Ovary (tissue), 7 donors: ENCODE measurements at regions not wholly inside any gene's neighbourhood (a gene's known extent, or its start where the extent isn't known, plus 50 kb on each side); places are given as distances from the start of the nearest gene placed in this dataset.

Source experiments
- DNase-seq, 5 donors: peaks; one replicate each; pipeline ENCODE4 v3.0.0-alpha.2; 2019 to 2020
- H3K27ac ChIP-seq, 2 donors: fragments of 200-600 bp; one replicate each; pipeline versions ENCODE4 v1.5.1 to v1.8.0; 2019 to 2022
- H3K27me3 ChIP-seq: fragments of 200-600 bp; one replicate; pipeline ENCODE4 v1.8.0; 2022
- H3K36me3 ChIP-seq: fragments of 200-600 bp; sonication (generic); one replicate; pipeline ENCODE4 v1.5.1; 2019
- H3K4me1 ChIP-seq: one replicate; pipeline ENCODE4 v1.8.1; 2013; ENCODE audit warnings: mild to moderate bottlenecking, moderate library complexity; ENCODE audit not compliant: insufficient read depth
- H3K4me3 ChIP-seq: fragments of 200-600 bp; sonication (generic); one replicate; pipeline ENCODE4 v1.5.1; 2017
- H3K9me3 ChIP-seq, 2 donors: fragments of 200-600 bp in 1 of 2; sonication (generic) in 1 of 2; one replicate each; pipeline versions ENCODE4 v1.5.1 to v1.8.1; 2013 to 2019; ENCODE audit warnings: mild to moderate bottlenecking in 1 of 2, moderate library complexity in 1 of 2
- CTCF ChIP-seq, 3 donors: fragments of 450-650 bp in 2 of 3; fragments of 200-600 bp in 1 of 3; IDR thresholded peaks; one replicate each; pipeline versions ENCODE4 v1.5.1 to v1.8.0; 2016 to 2022; ENCODE audit warnings: antibody characterized with exemption in 3 of 3, mild to moderate bottlenecking in 1 of 3
- EP300 ChIP-seq: sonication (generic); formaldehyde crosslinking; IDR thresholded peaks from one replicate; pipeline ENCODE4 v1.6.1; 2017; ENCODE audit warnings: antibody characterized with exemption
- POLR2A ChIP-seq: fragments of 450-650 bp; IDR thresholded peaks from one replicate; pipeline ENCODE4 v1.6.1; 2017; ENCODE audit warnings: antibody characterized with exemption, mild to moderate bottlenecking, moderate library complexity
- WGBS, 3 donors: extraction: QIAGEN DNeasy Blood & Tissue Kit in 1 of 3; methylation state at CpG; one replicate each; pipeline versions ENCODE4 v1.1.5 to v1.1.7; 2013 to 2017; 5-methylcytosine and 5-hydroxymethylcytosine counted together
- intact Hi-C, 4 donors: fragments of 100-400 bp; cut with DNase I; formaldehyde crosslinking; loops; one replicate each; pipeline versions ENCODE4 v1.11.0 to v1.15.1; 2022 to 2023
- donor health status: DM: no; HTN: no; CAD: no; lungs with moderate emphysema.
- donor health status: DM: no; HTN: no; CAD: no.
- donor health status: Bipolar disorder and iron deficiency.
- donor health status: DM: no; HTN: no; CAD: no.
- donor health status: DM: yes; HTN: yes; CAD: no.

GRCh38 chr3:171959532-171960089, 79.8 kb upstream of the FNDC3B start:
- no peak overlapping the region for H3K4me3 ChIP-seq
- no peaks in the 10 kb centered on the region for H3K36me3 ChIP-seq
- TF ChIP-seq POLR2A (no peak), EP300 (no peak), CTCF (IDR thresholded peaks at IDR 0.05) (no peak)
- 86 to 89% (median 87%) methylated on average over 10 of the region's 10 CpGs for WGBS, 3 donors
- H3K9me3 ChIP-seq: no peaks in the 10 kb centered on the region
- intact Hi-C loops: no loop called here
- H3K27ac ChIP-seq: no peak overlapping the region
- DNase-seq: no peak
- no peaks in the 10 kb centered on the region for H3K27me3 ChIP-seq
- no peaks in the 10 kb centered on the region for H3K4me1 ChIP-seq

GRCh38 chr3:171960159-171960558, 79.2 kb upstream of the FNDC3B start:
- Histone ChIP-seq H3K4me1 (no peaks in the 10 kb centered on the region), H3K36me3 (no peaks in the 10 kb centered on the region), H3K27me3 (no peaks in the 10 kb centered on the region), H3K4me3 (no peak overlapping the region), H3K9me3 (no peaks in the 10 kb centered on the region), H3K27ac (no peak overlapping the region)
- intact Hi-C loops: no loop called here
- no peak for DNase-seq
- WGBS, 3 donors: 88 to 94% (median 93%) methylated on average over 4 of the region's 4 CpGs
- TF ChIP-seq POLR2A (no peak), EP300 (no peak), CTCF (IDR thresholded peaks at IDR 0.05) (no peak)

- Histone ChIP-seq H3K4me1 (peaks cover 5% of the 10 kb centered on the region), H3K27me3 (no peaks in the 10 kb centered on the region), H3K9me3 (no peaks in the 10 kb centered on the region), H3K27ac (no peak overlapping the region), H3K4me3 (no peak overlapping the region), H3K36me3 (no peaks in the 10 kb centered on the region)
- no peak for DNase-seq
- 88 to 92% (median 91%) methylated on average over 7 of the region's 7 CpGs for WGBS, 3 donors
- TF ChIP-seq POLR2A (no peak), CTCF (IDR thresholded peaks at IDR 0.05) (no peak), EP300 (no peak)
- intact Hi-C loops: no loop called here
Measured at GRCh38 chr3:171962137-171962720, 77.1 kb upstream of the FNDC3B start.

GRCh38 chr3:171963546-171963945, 75.8 kb upstream of the FNDC3B start:
- intact Hi-C loops: no loop called here
- TF ChIP-seq EP300 (no peak), CTCF (IDR thresholded peaks at IDR 0.05) (no peak), POLR2A (no peak)
- no peaks in the 10 kb centered on the region for H3K27me3 ChIP-seq
- WGBS, 3 donors: 95 to 98% (median 97%) methylated on average over 3 of the region's 3 CpGs
- H3K36me3 ChIP-seq: no peaks in the 10 kb centered on the region
- DNase-seq: no peak
- H3K9me3 ChIP-seq: no peaks in the 10 kb centered on the region
- H3K27ac ChIP-seq: no peak overlapping the region
- H3K4me1 ChIP-seq: peaks cover 8% of the 10 kb centered on the region
- H3K4me3 ChIP-seq: no peak overlapping the region
